WERI-Rb-1 (cell line): ENCODE measurements at regions not wholly inside any gene's neighbourhood (a gene's known extent, or its start where the extent isn't known, plus 50 kb on each side); places are given as distances from the start of the nearest gene placed in this dataset.

Experiments used
- DNase-seq: peaks from one replicate; pipeline ENCODE4 v3.0.0-alpha.2; 2020
- H3K27ac ChIP-seq: fragments of 250-450 bp; sonication (Bioruptor Pico); 2 replicates; pipeline ENCODE4 v1.5.1; 2020; ENCODE audit warnings: mild to moderate bottlenecking, moderate library complexity
- H3K27me3 ChIP-seq: fragments of 250-450 bp; sonication (Bioruptor Pico); 2 replicates; pipeline ENCODE4 v1.5.1; 2021; ENCODE audit warnings: mild to moderate bottlenecking, low read depth, moderate library complexity; ENCODE audit not compliant: insufficient read depth, severe bottlenecking
- H3K36me3 ChIP-seq: fragments of 250-450 bp; sonication (Bioruptor Pico); 2 replicates; pipeline ENCODE4 v1.5.1; 2020; ENCODE audit warnings: mild to moderate bottlenecking, moderate library complexity
- H3K4me3 ChIP-seq: 2 replicates; pipeline ENCODE4 v1.5.1; 2011; ENCODE audit warnings: low read depth, mild to moderate bottlenecking, control low read depth, low read length
- H3K9me3 ChIP-seq: fragments of 250-450 bp; sonication (Bioruptor Pico); 2 replicates; pipeline ENCODE4 v1.5.1; 2021; ENCODE audit warnings: mild to moderate bottlenecking, moderate library complexity; ENCODE audit not compliant: severe bottlenecking
- CTCF ChIP-seq: IDR thresholded peaks from 2 replicates; pipeline ENCODE4 v1.5.1; 2011; ENCODE audit warnings: low read depth, mild to moderate bottlenecking, control low read depth, inconsistent platforms, low read length

- no peak overlapping the region for H3K4me3 ChIP-seq
- H3K36me3 ChIP-seq, result no peaks in the 10 kb centered on the region
- H3K9me3 ChIP-seq, result no peaks in the 10 kb centered on the region
- H3K27ac ChIP-seq, result no peak overlapping the region
- no peak for DNase-seq
- TF ChIP-seq CTCF, result no peak
- no peaks in the 10 kb centered on the region for H3K27me3 ChIP-seq
These were observed 107.4 kb upstream of the TENT5A start for GRCh38 chr6:81859884-81860283.

- TF ChIP-seq CTCF, result no peak
- no peak for DNase-seq
- Histone ChIP-seq H3K36me3 (no peaks in the 10 kb centered on the region), H3K27me3 (no peaks in the 10 kb centered on the region), H3K9me3 (no peaks in the 10 kb centered on the region), H3K27ac (no peak overlapping the region), H3K4me3 (no peak overlapping the region)
These were observed 105.3 kb upstream of the TENT5A start for GRCh38 chr6:81857812-81858211.

DNA sequence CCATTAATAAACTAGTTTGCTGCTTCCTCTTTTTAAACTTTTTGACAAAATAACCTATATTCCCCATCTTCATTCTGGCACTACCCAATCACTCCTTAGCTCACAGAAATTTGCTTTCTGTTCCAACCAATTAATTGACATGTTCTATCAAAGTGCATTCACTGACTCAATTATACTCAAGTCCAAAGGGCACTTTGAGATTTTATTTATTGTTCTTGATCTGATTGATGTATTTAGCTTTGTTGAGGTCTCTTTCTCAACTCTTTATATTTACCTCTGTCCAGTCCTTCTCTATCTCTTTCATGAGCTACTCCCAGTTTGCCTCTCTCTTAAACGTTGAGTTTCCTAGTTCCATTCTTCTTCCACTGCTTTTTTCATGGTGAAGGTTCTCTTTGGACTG lies 104.4 kb upstream of the TENT5A start:
- no peak for DNase-seq
- H3K36me3 ChIP-seq, result no peaks in the 10 kb centered on the region
- TF ChIP-seq CTCF, result no peak
- H3K27ac ChIP-seq, result no peak overlapping the region
- H3K9me3 ChIP-seq, result no peaks in the 10 kb centered on the region
- no peak overlapping the region for H3K4me3 ChIP-seq
- no peaks in the 10 kb centered on the region for H3K27me3 ChIP-seq

DNA sequence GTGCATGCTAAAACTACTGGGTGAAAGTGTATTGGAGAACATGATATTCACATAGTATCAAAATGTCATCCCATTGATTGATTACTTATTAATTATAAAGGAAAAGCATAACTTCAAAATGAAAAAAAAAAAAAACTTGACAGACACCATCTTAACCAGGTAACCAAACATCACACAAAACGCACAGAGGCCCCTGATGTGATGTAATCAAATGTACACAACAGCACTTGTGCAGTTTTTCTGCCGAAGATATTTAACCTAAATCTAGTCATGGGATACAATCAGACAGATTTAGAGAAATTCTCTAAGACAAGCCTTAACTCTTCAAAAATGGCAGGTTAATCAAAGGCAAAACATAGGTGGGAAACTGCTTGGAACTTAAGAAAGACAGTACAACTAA lies 102.0 kb upstream of the TENT5A start:
- TF ChIP-seq CTCF, result no peak
- DNase-seq, result no peak
- H3K36me3 ChIP-seq, result no peaks in the 10 kb centered on the region

GRCh38 chr6:81853975-81854374 lies 101.5 kb upstream of the TENT5A start:
- Histone ChIP-seq H3K9me3 (no peaks in the 10 kb centered on the region), H3K4me3 (no peak overlapping the region)
- TF ChIP-seq CTCF, result no peak

More for the DNA sequence above, 102.0 kb upstream of the TENT5A start:
- no peaks in the 10 kb centered on the region for H3K27me3 ChIP-seq
- H3K27ac ChIP-seq, result no peak overlapping the region
- no peaks in the 10 kb centered on the region for H3K9me3 ChIP-seq
- H3K4me3 ChIP-seq, result no peak overlapping the region

DNA sequence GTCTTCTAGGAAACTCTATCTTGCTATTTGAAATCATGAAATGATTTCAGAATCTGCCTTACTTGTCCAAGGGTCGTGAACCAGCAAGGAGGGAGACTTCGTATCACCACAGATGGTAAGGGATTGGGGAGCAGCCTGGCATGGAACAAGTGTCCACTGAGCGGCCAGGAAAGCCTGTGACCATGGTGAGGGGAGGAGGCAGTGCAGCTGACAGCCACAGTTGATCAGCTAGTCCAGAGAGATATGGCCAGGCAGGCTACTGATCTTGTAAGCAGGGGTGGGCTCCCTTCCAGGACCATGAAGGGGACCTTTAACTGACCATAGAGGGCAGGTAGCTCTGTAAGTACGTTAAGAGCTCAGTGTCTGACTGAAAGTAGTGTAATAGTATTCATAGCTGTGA lies 96.8 kb upstream of the TENT5A start:
- H3K27ac ChIP-seq, result no peak overlapping the region
- no peak for DNase-seq
- H3K4me3 ChIP-seq, result no peak overlapping the region
- H3K27me3 ChIP-seq, result no peaks in the 10 kb centered on the region
- no peaks in the 10 kb centered on the region for H3K9me3 ChIP-seq
- H3K36me3 ChIP-seq, result no peaks in the 10 kb centered on the region
- no peak for TF ChIP-seq CTCF

More at GRCh38 chr6:81853975-81854374, 101.5 kb upstream of the TENT5A start:
- Histone ChIP-seq H3K27me3 (no peaks in the 10 kb centered on the region), H3K27ac (no peak overlapping the region), H3K36me3 (no peaks in the 10 kb centered on the region)
- no peak for DNase-seq
